ENCODE measurements at regions not wholly inside any gene's neighbourhood (a gene's known extent, or its start where the extent isn't known, plus 50 kb on each side); places are given as distances from the start of the nearest gene placed in this dataset.

- Histone ChIP-seq H3K79me2 (ENCODE audit: insufficient read depth, low read length) (no peaks in the 10 kb centered on the region), H4K20me1 (ENCODE audit: insufficient read depth, low read length) (no peaks in the 10 kb centered on the region), H3K4me2 (ENCODE audit: insufficient read depth, low read length) (no peak overlapping the region), H3K27ac (ENCODE audit: low read length) (no peak overlapping the region), H3K9ac (ENCODE audit: low read depth, low read length) (no peak overlapping the region), H3K9me3 (ENCODE audit: insufficient read depth, low read length, severe bottlenecking) (peaks cover 25% of the 10 kb centered on the region), H2AFZ (ENCODE audit: low read depth, low read length) (no peak overlapping the region), H3K4me3 (ENCODE audit: low read depth in 1 of 2, low read length in 2 of 2) (no peak overlapping the region), H3K4me1 (ENCODE audit: insufficient read depth, low read length) (no peaks in the 10 kb centered on the region), H3K36me3 (ENCODE audit: insufficient read depth, low read length) (no peaks in the 10 kb centered on the region), H3K27me3 (ENCODE audit: insufficient read depth, low read length, poor library complexity) (no peaks in the 10 kb centered on the region)
- TF ChIP-seq EZH2 (IDR thresholded peaks at IDR 0.05; ENCODE audit: borderline replicate concordance, low read depth, low read length, severe bottlenecking), result no peak
- TF ChIP-seq CTCF (IDR thresholded peaks at IDR 0.05; ENCODE audit: borderline replicate concordance, extremely low read depth, low read length, poor library complexity, severe bottlenecking), result no peak
- ATAC-seq (ENCODE audit: insufficient read depth, low read depth) (no peak), DNase-seq (no peak)
These were observed 392.6 kb downstream of the FUT8 start for GRCh38 chr14:65805113-65805473.

- peak; percentile 17 for DNase-seq
- Histone ChIP-seq H3K4me2 (ENCODE audit: insufficient read depth, low read length) (no peak overlapping the region), H3K36me3 (ENCODE audit: insufficient read depth, low read length) (no peaks in the 10 kb centered on the region), H3K9ac (ENCODE audit: low read depth, low read length) (no peak overlapping the region), H3K79me2 (ENCODE audit: insufficient read depth, low read length) (no peaks in the 10 kb centered on the region), H3K4me1 (ENCODE audit: insufficient read depth, low read length) (no peaks in the 10 kb centered on the region), H3K4me3 (ENCODE audit: low read depth in 1 of 2, low read length in 2 of 2) (no peak overlapping the region; a peak in 1 of 4 replicates), H3K27me3 (ENCODE audit: insufficient read depth, low read length, poor library complexity) (no peaks in the 10 kb centered on the region), H2AFZ (ENCODE audit: low read depth, low read length) (no peak overlapping the region), H3K27ac (ENCODE audit: low read length) (no peak overlapping the region), H3K9me3 (ENCODE audit: insufficient read depth, low read length, severe bottlenecking) (peaks cover 25% of the 10 kb centered on the region), H4K20me1 (ENCODE audit: insufficient read depth, low read length) (no peaks in the 10 kb centered on the region)
- TF ChIP-seq EZH2 (IDR thresholded peaks at IDR 0.05; ENCODE audit: borderline replicate concordance, low read depth, low read length, severe bottlenecking), result no peak
- no peak for TF ChIP-seq CTCF (IDR thresholded peaks at IDR 0.05; ENCODE audit: borderline replicate concordance, extremely low read depth, low read length, poor library complexity, severe bottlenecking)
- no peak for ATAC-seq (ENCODE audit: insufficient read depth, low read depth)
These were observed 395.9 kb downstream of the FUT8 start for GRCh38 chr14:65808390-65808789.

GRCh38 chr14:65810322-65810721 is 397.8 kb downstream of the FUT8 start:
- no peak for DNase-seq

More at GRCh38 chr14:65810322-65810721, 397.8 kb downstream of the FUT8 start:
- Histone ChIP-seq H2AFZ (ENCODE audit: low read depth, low read length) (no peak overlapping the region), H4K20me1 (ENCODE audit: insufficient read depth, low read length) (no peaks in the 10 kb centered on the region), H3K27ac (ENCODE audit: low read length) (no peak overlapping the region), H3K79me2 (ENCODE audit: insufficient read depth, low read length) (no peaks in the 10 kb centered on the region), H3K4me2 (ENCODE audit: insufficient read depth, low read length) (no peak overlapping the region), H3K27me3 (ENCODE audit: insufficient read depth, low read length, poor library complexity) (no peaks in the 10 kb centered on the region), H3K4me1 (ENCODE audit: insufficient read depth, low read length) (no peaks in the 10 kb centered on the region), H3K9ac (ENCODE audit: low read depth, low read length) (no peak overlapping the region), H3K4me3 (ENCODE audit: low read depth in 1 of 2, low read length in 2 of 2) (no peak overlapping the region), H3K36me3 (ENCODE audit: insufficient read depth, low read length) (no peaks in the 10 kb centered on the region), H3K9me3 (ENCODE audit: insufficient read depth, low read length, severe bottlenecking) (peaks cover 25% of the 10 kb centered on the region)
- TF ChIP-seq CTCF (IDR thresholded peaks at IDR 0.05; ENCODE audit: borderline replicate concordance, extremely low read depth, low read length, poor library complexity, severe bottlenecking) (no peak), EZH2 (IDR thresholded peaks at IDR 0.05; ENCODE audit: borderline replicate concordance, low read depth, low read length, severe bottlenecking) (no peak)
- no peak for ATAC-seq (ENCODE audit: insufficient read depth, low read depth)
